ENCODE measurements at regions not wholly inside any gene's neighbourhood (a gene's known extent, or its start where the extent isn't known, plus 50 kb on each side); places are given as distances from the start of the nearest gene placed in this dataset.

- Mint-ChIP-seq H3K9me3 (no peaks in the 10 kb centered on the region), H3K27me3 (peaks cover 6% of the 10 kb centered on the region), H3K36me3 (no peaks in the 10 kb centered on the region), H3K27ac (no peak overlapping the region), H3K4me3 (no peak overlapping the region), H3K4me1 (no peaks in the 10 kb centered on the region)
These were observed 176.0 kb downstream of the ESRRB start for GRCh38 chr14:76551906-76552305.

- Mint-ChIP-seq H3K4me3 (no peak overlapping the region), H3K27ac (no peak overlapping the region), H3K9me3 (no peaks in the 10 kb centered on the region), H3K27me3 (peaks cover 5% of the 10 kb centered on the region), H3K36me3 (no peaks in the 10 kb centered on the region), H3K4me1 (no peaks in the 10 kb centered on the region)
These were observed 188.8 kb downstream of the ESRRB start for GRCh38 chr14:76564471-76565422.

- H3K4me3 Mint-ChIP-seq = no peak overlapping the region
- H3K27ac Mint-ChIP-seq = no peak overlapping the region
- H3K9me3 Mint-ChIP-seq = no peaks in the 10 kb centered on the region
- H3K27me3 Mint-ChIP-seq = no peaks in the 10 kb centered on the region
- no peaks in the 10 kb centered on the region for H3K36me3 Mint-ChIP-seq
- no peaks in the 10 kb centered on the region for H3K4me1 Mint-ChIP-seq
These were observed 190.5 kb downstream of the ESRRB start for GRCh38 chr14:76566439-76566838.

- H3K9me3 Mint-ChIP-seq = no peaks in the 10 kb centered on the region
These were observed 186.7 kb upstream of the VASH1 start for GRCh38 chr14:76574416-76575095.

GRCh38 chr14:76575108-76575507 lies 186.2 kb upstream of the VASH1 start:
- Mint-ChIP-seq H3K27me3 (peaks cover 5% of the 10 kb centered on the region), H3K36me3 (no peaks in the 10 kb centered on the region), H3K4me1 (no peaks in the 10 kb centered on the region), H3K27ac (no peak overlapping the region), H3K4me3 (no peak overlapping the region), H3K9me3 (no peaks in the 10 kb centered on the region)

More at GRCh38 chr14:76574416-76575095, 186.7 kb upstream of the VASH1 start:
- Mint-ChIP-seq H3K36me3 (no peaks in the 10 kb centered on the region), H3K27ac (no peak overlapping the region), H3K27me3 (peaks cover 5% of the 10 kb centered on the region), H3K4me3 (no peak overlapping the region), H3K4me1 (no peaks in the 10 kb centered on the region)

- peaks cover 5% of the 10 kb centered on the region for H3K27me3 Mint-ChIP-seq
- no peak overlapping the region for H3K27ac Mint-ChIP-seq
- no peaks in the 10 kb centered on the region for H3K9me3 Mint-ChIP-seq
- H3K4me1 Mint-ChIP-seq = no peaks in the 10 kb centered on the region
- H3K4me3 Mint-ChIP-seq = no peak overlapping the region
- H3K36me3 Mint-ChIP-seq = no peaks in the 10 kb centered on the region
These were observed 185.1 kb upstream of the VASH1 start for GRCh38 chr14:76576047-76576741.

GRCh38 chr14:76577090-76577489 lies 184.2 kb upstream of the VASH1 start:
- Mint-ChIP-seq H3K36me3 (no peaks in the 10 kb centered on the region), H3K4me3 (no peak overlapping the region), H3K9me3 (no peaks in the 10 kb centered on the region), H3K27me3 (peaks cover 5% of the 10 kb centered on the region), H3K27ac (no peak overlapping the region), H3K4me1 (no peaks in the 10 kb centered on the region)

- H3K9me3 Mint-ChIP-seq = no peaks in the 10 kb centered on the region
- H3K4me1 Mint-ChIP-seq = no peaks in the 10 kb centered on the region
- H3K27ac Mint-ChIP-seq = no peak overlapping the region
- H3K27me3 Mint-ChIP-seq = peaks cover 5% of the 10 kb centered on the region
- no peak overlapping the region for H3K4me3 Mint-ChIP-seq
- no peaks in the 10 kb centered on the region for H3K36me3 Mint-ChIP-seq
These were observed 183.4 kb upstream of the VASH1 start for GRCh38 chr14:76577837-76578236.

- H3K27ac Mint-ChIP-seq = no peak overlapping the region
- no peak overlapping the region for H3K4me3 Mint-ChIP-seq
- peaks cover 2% of the 10 kb centered on the region for H3K27me3 Mint-ChIP-seq
- H3K4me1 Mint-ChIP-seq = no peaks in the 10 kb centered on the region
- H3K36me3 Mint-ChIP-seq = no peaks in the 10 kb centered on the region
- no peaks in the 10 kb centered on the region for H3K9me3 Mint-ChIP-seq
These were observed 180.9 kb upstream of the VASH1 start for GRCh38 chr14:76580399-76580798.

GRCh38 chr14:76580967-76581366 lies 180.3 kb upstream of the VASH1 start:
- Mint-ChIP-seq H3K9me3 (no peaks in the 10 kb centered on the region), H3K36me3 (no peaks in the 10 kb centered on the region), H3K27ac (no peak overlapping the region), H3K4me1 (no peaks in the 10 kb centered on the region), H3K4me3 (no peak overlapping the region), H3K27me3 (peaks cover 2% of the 10 kb centered on the region)

- no peak overlapping the region for H3K27ac Mint-ChIP-seq
- H3K4me1 Mint-ChIP-seq = no peaks in the 10 kb centered on the region
These were observed 179.7 kb upstream of the VASH1 start for GRCh38 chr14:76581592-76581991.

GRCh38 chr14:76582447-76582846 lies 178.8 kb upstream of the VASH1 start:
- Mint-ChIP-seq H3K36me3 (no peaks in the 10 kb centered on the region), H3K27ac (no peak overlapping the region), H3K4me3 (no peak overlapping the region), H3K27me3 (peaks cover under 1% of the 10 kb centered on the region), H3K4me1 (no peaks in the 10 kb centered on the region), H3K9me3 (no peaks in the 10 kb centered on the region)

More at GRCh38 chr14:76581592-76581991, 179.7 kb upstream of the VASH1 start:
- H3K27me3 Mint-ChIP-seq = peaks cover 2% of the 10 kb centered on the region
- H3K4me3 Mint-ChIP-seq = no peak overlapping the region
- H3K9me3 Mint-ChIP-seq = no peaks in the 10 kb centered on the region
- H3K36me3 Mint-ChIP-seq = no peaks in the 10 kb centered on the region

GRCh38 chr14:76583174-76583573 lies 178.1 kb upstream of the VASH1 start:
- Mint-ChIP-seq H3K27me3 (no peaks in the 10 kb centered on the region), H3K36me3 (no peaks in the 10 kb centered on the region), H3K4me1 (no peaks in the 10 kb centered on the region), H3K4me3 (no peak overlapping the region), H3K9me3 (no peaks in the 10 kb centered on the region), H3K27ac (no peak overlapping the region)

- H3K9me3 Mint-ChIP-seq = no peaks in the 10 kb centered on the region
- no peaks in the 10 kb centered on the region for H3K4me1 Mint-ChIP-seq
- H3K27me3 Mint-ChIP-seq = no peaks in the 10 kb centered on the region
- H3K36me3 Mint-ChIP-seq = no peaks in the 10 kb centered on the region
- no peak overlapping the region for H3K4me3 Mint-ChIP-seq
- no peak overlapping the region for H3K27ac Mint-ChIP-seq
These were observed 177.5 kb upstream of the VASH1 start for GRCh38 chr14:76583805-76584204.

GRCh38 chr14:76584271-76584702 lies 177.0 kb upstream of the VASH1 start:
- no peaks in the 10 kb centered on the region for H3K27me3 Mint-ChIP-seq
- no peaks in the 10 kb centered on the region for H3K36me3 Mint-ChIP-seq
- H3K27ac Mint-ChIP-seq = no peak overlapping the region
- H3K9me3 Mint-ChIP-seq = no peaks in the 10 kb centered on the region
- H3K4me1 Mint-ChIP-seq = no peaks in the 10 kb centered on the region
- no peak overlapping the region for H3K4me3 Mint-ChIP-seq

- H3K9me3 Mint-ChIP-seq = no peaks in the 10 kb centered on the region
- no peak overlapping the region for H3K27ac Mint-ChIP-seq
- H3K27me3 Mint-ChIP-seq = no peaks in the 10 kb centered on the region
- no peaks in the 10 kb centered on the region for H3K36me3 Mint-ChIP-seq
- H3K4me1 Mint-ChIP-seq = no peaks in the 10 kb centered on the region
- H3K4me3 Mint-ChIP-seq = no peak overlapping the region
These were observed 175.7 kb upstream of the VASH1 start for GRCh38 chr14:76585616-76586015.

Measured in activated naive CD4-positive, alpha-beta T cell treated with anti-CD3 and anti-CD28 coated beads, Interleukin-2, amount 50 U/mL, for 24 hours (primary cell).